ENCODE measurements at regions not wholly inside any gene's neighbourhood (a gene's known extent, or its start where the extent isn't known, plus 50 kb on each side); places are given as distances from the start of the nearest gene placed in this dataset.

GRCh38 chr1:214117780-214118179 is 130.0 kb downstream of the PROX1 start:
- no peaks in the 10 kb centered on the region for H3K79me2 ChIP-seq (ENCODE audit: insufficient read depth, low read length)
- no peak overlapping the region for H3K27ac ChIP-seq (ENCODE audit: low read depth, low read length, poor library complexity, severe bottlenecking)
- H2AFZ ChIP-seq (ENCODE audit: low read length), result no peak overlapping the region
- no peak for TF ChIP-seq CTCF (IDR thresholded peaks at IDR 0.05; ENCODE audit: low read length)
- TF ChIP-seq EZH2 (IDR thresholded peaks at IDR 0.05; ENCODE audit: borderline replicate concordance, low read length), result no peak
- H3K4me1 ChIP-seq (ENCODE audit: insufficient read depth, low read length, severe bottlenecking), result no peaks in the 10 kb centered on the region
- H3K36me3 ChIP-seq (ENCODE audit: insufficient read depth, low read length), result no peaks in the 10 kb centered on the region
- no peak overlapping the region for H3K4me2 ChIP-seq (ENCODE audit: low read length)
- H3K4me3 ChIP-seq (ENCODE audit: low read depth, low read length, poor library complexity, severe bottlenecking), result no peak overlapping the region
- H3K27me3 ChIP-seq (ENCODE audit: insufficient read depth, low read length), result peaks cover 3% of the 10 kb centered on the region; the same call in 1 of the 2 replicates
- H4K20me1 ChIP-seq (ENCODE audit: insufficient read depth, low read length), result no peaks in the 10 kb centered on the region
- H3F3A ChIP-seq (ENCODE audit: insufficient read depth, low read length), result no peaks in the 10 kb centered on the region
- no peaks in the 10 kb centered on the region for H3K9me2 ChIP-seq (ENCODE audit: low read depth, low read length)
- H3K9me3 ChIP-seq (ENCODE audit: low read length), result no peaks in the 10 kb centered on the region; the same call in 1 of the 2 replicates
- H3K9ac ChIP-seq (ENCODE audit: low read length), result no peak overlapping the region

GRCh38 chr1:214120191-214120590 is 132.4 kb downstream of the PROX1 start:
- no peaks in the 10 kb centered on the region for H3K9me2 ChIP-seq (ENCODE audit: low read depth, low read length)
- no peaks in the 10 kb centered on the region for H3K36me3 ChIP-seq (ENCODE audit: insufficient read depth, low read length)
- no peaks in the 10 kb centered on the region; the same call in 1 of the 2 replicates for H3K9me3 ChIP-seq (ENCODE audit: low read length)
- no peak overlapping the region for H3K27ac ChIP-seq (ENCODE audit: low read depth, low read length, poor library complexity, severe bottlenecking)
- H3K4me1 ChIP-seq (ENCODE audit: insufficient read depth, low read length, severe bottlenecking), result no peaks in the 10 kb centered on the region
- TF ChIP-seq CTCF (IDR thresholded peaks at IDR 0.05; ENCODE audit: low read length) (no peak), EZH2 (IDR thresholded peaks at IDR 0.05; ENCODE audit: borderline replicate concordance, low read length) (no peak)
- H3F3A ChIP-seq (ENCODE audit: insufficient read depth, low read length), result no peaks in the 10 kb centered on the region
- H3K9ac ChIP-seq (ENCODE audit: low read length), result no peak overlapping the region
- H3K27me3 ChIP-seq (ENCODE audit: insufficient read depth, low read length), result no peaks in the 10 kb centered on the region
- no peak overlapping the region for H2AFZ ChIP-seq (ENCODE audit: low read length)
- no peak overlapping the region for H3K4me3 ChIP-seq (ENCODE audit: low read depth, low read length, poor library complexity, severe bottlenecking)
- H3K79me2 ChIP-seq (ENCODE audit: insufficient read depth, low read length), result no peaks in the 10 kb centered on the region
- no peak overlapping the region for H3K4me2 ChIP-seq (ENCODE audit: low read length)
- no peaks in the 10 kb centered on the region for H4K20me1 ChIP-seq (ENCODE audit: insufficient read depth, low read length)

GRCh38 chr1:214120951-214121350 is 133.2 kb downstream of the PROX1 start:
- no peak overlapping the region for H3K4me3 ChIP-seq (ENCODE audit: low read depth, low read length, poor library complexity, severe bottlenecking)
- no peaks in the 10 kb centered on the region for H3K9me2 ChIP-seq (ENCODE audit: low read depth, low read length)
- H3F3A ChIP-seq (ENCODE audit: insufficient read depth, low read length), result no peaks in the 10 kb centered on the region
- H3K4me1 ChIP-seq (ENCODE audit: insufficient read depth, low read length, severe bottlenecking), result no peaks in the 10 kb centered on the region
- H3K9me3 ChIP-seq (ENCODE audit: low read length), result no peaks in the 10 kb centered on the region; the same call in 1 of the 2 replicates
- H3K4me2 ChIP-seq (ENCODE audit: low read length), result no peak overlapping the region
- no peak overlapping the region for H3K9ac ChIP-seq (ENCODE audit: low read length)
- H3K36me3 ChIP-seq (ENCODE audit: insufficient read depth, low read length), result no peaks in the 10 kb centered on the region
- no peaks in the 10 kb centered on the region for H4K20me1 ChIP-seq (ENCODE audit: insufficient read depth, low read length)
- H3K27ac ChIP-seq (ENCODE audit: low read depth, low read length, poor library complexity, severe bottlenecking), result no peak overlapping the region
- H2AFZ ChIP-seq (ENCODE audit: low read length), result no peak overlapping the region
- no peaks in the 10 kb centered on the region for H3K79me2 ChIP-seq (ENCODE audit: insufficient read depth, low read length)
- TF ChIP-seq EZH2 (IDR thresholded peaks at IDR 0.05; ENCODE audit: borderline replicate concordance, low read length), result no peak
- TF ChIP-seq CTCF (IDR thresholded peaks at IDR 0.05; ENCODE audit: low read length), result no peak
- no peaks in the 10 kb centered on the region for H3K27me3 ChIP-seq (ENCODE audit: insufficient read depth, low read length)

All from OCI-LY1 (cell line).